ENCODE measurements at regions not wholly inside any gene's neighbourhood (a gene's known extent, or its start where the extent isn't known, plus 50 kb on each side); places are given as distances from the start of the nearest gene placed in this dataset.
A peak's percentile ranks its signal among the peaks of the same experiment; 100 is the strongest.
"Not testable (repeated sequence)": the region's sequence is repeated elsewhere in the genome, so short reads cannot be mapped to it uniquely, and the experiment has no call there.

DNA sequence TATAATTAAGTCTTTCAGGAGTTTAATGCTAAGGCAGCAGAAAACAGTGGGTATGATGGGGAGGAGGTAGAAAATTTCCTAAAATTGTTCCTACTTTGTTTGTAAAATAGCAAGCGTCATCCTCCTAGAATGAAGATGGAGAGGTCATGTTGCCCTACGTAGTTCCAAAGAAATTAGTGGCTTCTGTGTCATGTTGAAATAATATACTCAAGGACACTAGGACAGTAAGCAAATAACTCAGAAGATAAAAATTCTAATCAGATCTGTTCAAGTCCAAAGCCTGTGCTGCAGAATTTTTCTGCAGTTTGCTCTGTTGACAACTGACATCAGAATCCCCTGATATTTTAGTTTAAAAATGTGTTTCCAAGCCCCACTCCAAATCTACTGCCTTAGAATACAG is 486.3 kb downstream of the DIRAS2 start:
- DNase-seq (ENCODE audit: low read depth): no peak

DNA sequence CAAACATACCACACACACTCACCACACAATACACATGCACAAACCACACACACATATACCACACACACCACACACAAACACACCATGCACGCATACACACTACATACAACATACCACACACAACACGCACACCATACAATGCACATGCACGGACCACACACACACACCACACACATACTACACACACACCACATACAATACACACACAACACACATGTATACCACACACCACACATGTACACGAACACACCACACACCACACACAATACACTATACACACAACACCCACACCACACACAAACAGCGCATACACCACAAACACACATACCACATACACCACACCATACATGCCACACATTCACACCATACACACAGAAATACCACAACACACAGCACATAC is 480.3 kb downstream of the DIRAS2 start:
- DNase-seq (ENCODE audit: low read depth): no peak

- no peak for DNase-seq (ENCODE audit: low read depth)
Measured at GRCh38 chr9:90162819-90163218, 479.8 kb downstream of the DIRAS2 start.

DNA sequence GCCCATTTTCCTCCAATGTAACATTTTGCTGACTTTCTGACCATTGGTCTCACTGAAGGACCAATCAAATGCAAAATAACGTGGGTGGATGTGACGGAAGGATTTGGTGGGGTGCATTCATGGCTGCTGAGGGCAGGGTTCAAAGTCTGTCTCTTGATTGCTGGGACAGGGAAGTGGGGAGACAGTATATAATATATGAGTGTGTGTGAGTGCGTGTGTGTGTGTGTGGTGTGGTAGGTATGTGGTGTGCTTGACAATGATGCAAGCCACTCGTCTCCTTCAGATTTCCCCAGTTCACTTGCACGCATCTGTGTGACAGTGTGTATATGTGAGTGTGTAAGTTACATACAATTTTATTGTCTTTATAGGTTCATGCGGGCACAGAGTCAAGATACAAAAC is 477.3 kb downstream of the DIRAS2 start:
- DNase-seq (ENCODE audit: low read depth): no peak

DNA sequence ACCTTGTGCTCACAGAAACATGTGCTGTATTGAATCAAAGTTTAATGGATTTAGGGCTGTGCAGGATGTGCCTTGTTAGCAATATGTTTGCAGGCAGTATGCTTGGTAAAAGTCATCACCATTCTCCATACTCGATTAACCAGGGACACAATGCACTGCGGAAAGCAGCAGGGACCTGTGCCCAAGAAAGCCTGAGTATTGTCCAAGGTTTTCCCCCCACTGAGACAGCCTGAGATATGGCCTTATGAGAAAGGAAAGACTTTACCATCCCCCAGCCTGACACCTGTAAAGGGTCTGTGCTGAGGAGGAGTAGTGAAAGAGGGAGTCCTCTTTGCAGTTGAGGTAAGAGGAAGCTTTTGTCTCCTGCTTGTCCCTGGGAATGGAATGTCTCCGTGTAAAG is 476.2 kb downstream of the DIRAS2 start:
- not testable (repeated sequence) for DNase-seq (ENCODE audit: low read depth)

DNA sequence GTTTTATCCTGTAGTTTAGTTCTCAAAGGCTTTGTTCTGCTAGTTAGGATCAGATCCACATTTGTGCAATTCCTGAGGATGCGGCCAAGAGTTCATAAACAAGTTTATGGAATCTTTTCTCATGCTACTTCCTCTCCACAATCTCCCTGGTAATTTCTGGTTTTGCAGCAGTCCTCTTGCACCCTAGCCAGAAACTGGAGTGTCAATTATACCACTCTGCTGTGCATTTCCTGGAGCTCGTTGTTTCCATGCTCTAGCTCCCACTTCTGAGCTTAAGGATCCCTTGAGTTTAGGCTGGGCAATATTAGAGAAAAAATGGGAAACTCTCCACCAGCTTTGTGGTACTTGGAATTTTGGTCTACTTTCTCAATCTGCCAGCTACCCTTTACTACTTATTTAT is 474.7 kb downstream of the DIRAS2 start:
- no peak for DNase-seq (ENCODE audit: low read depth)

GRCh38 chr9:90169490-90169889 is 473.1 kb downstream of the DIRAS2 start:
- no peak for DNase-seq (ENCODE audit: low read depth)

- not testable (repeated sequence) for DNase-seq (ENCODE audit: low read depth)
Measured at GRCh38 chr9:90173935-90174334, 468.7 kb downstream of the DIRAS2 start.

GRCh38 chr9:90174346-90174745 is 468.3 kb downstream of the DIRAS2 start:
- DNase-seq (ENCODE audit: low read depth): not testable (repeated sequence)

GRCh38 chr9:90175257-90175656 is 467.4 kb downstream of the DIRAS2 start:
- DNase-seq (ENCODE audit: low read depth): no peak

DNA sequence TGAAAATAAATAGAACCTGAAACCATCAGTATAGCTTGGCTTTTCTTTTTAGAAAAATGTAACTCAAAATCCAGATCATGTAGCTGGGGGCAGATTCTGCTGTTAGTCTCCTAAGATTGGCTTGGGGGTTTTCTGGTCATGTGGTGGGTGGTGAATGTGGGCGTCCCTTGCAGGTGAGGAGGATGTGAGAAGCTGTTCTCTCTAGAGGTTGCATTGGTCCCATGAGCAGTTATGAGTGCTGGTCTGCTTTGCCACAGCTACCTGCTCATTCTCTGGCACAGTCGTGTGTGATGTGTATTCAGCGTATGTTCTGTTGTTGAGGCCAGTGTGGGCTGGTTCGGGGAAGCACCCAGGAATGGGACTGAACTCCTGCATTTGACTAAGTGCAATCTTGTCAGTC is 466.8 kb downstream of the DIRAS2 start:
- DNase-seq (ENCODE audit: low read depth): no peak

DNA sequence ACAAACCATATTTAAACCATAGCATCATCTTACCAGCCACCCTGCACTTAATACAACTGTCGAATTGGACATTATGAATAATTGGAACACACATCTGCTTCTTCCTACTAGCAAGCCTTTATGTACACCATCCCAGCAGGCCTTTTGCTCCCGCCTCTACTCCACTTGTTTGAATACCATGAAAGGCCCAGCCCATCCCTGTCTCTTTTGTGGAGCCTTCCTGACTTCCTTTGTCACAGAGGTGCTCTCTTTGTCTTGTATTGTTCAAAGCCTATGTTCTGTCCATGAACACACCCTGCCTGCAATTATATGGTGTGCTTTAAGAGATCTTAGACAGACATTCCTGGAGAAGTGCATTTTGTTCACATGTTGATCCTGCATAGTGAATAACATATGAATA is 465.7 kb downstream of the DIRAS2 start:
- no peak for DNase-seq (ENCODE audit: low read depth)

GRCh38 chr9:90180381-90180780 is 462.2 kb downstream of the DIRAS2 start:
- DNase-seq (ENCODE audit: low read depth): no peak

- no peak for DNase-seq (ENCODE audit: low read depth)
Measured at GRCh38 chr9:90188656-90189055, 454.0 kb downstream of the DIRAS2 start.

- no peak for DNase-seq (ENCODE audit: low read depth)
Measured at GRCh38 chr9:90189306-90189705, 453.3 kb downstream of the DIRAS2 start.

DNA sequence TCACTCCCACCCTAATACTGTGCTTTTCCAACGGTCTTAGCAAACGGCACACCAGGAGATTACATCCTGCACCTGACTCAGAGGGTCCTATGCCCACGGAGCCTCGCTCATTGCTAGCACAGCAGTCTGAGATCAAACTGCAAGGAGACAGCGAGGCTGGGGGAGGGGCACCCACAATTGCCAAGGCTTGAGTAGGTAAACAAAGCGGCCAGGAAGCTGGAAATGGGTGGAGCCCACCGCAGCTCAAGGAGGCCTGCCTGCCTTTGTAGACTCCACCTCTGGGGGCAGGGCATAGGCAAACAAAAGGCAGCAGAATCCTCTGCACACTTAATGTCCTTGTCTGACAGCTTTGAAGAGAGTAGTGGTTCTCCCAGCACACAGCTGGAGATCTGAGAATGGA is 450.2 kb downstream of the DIRAS2 start:
- not testable (repeated sequence) for DNase-seq (ENCODE audit: low read depth)

- no peak for DNase-seq (ENCODE audit: low read depth)
Measured at GRCh38 chr9:90198956-90199355, 443.7 kb downstream of the DIRAS2 start.

DNA sequence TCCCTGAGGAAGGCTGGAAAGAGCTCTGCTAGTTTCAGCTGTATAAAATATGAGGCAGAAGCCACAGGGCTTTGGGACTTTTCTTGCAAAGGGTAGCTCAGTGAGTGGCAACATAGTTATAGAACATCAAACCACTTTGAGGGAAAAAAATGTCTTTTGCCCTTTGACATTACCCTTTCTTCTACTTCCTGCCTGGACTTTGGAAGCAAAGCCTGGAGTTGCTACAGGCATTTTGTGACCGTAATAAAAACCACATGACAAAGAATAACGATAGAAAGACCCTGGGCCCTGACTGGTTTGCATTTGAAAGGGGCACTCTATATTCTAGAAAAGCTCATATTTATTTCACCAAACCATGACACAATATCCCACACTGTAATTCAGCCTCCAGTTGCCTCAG is 440.9 kb downstream of the DIRAS2 start:
- DNase-seq (ENCODE audit: low read depth): no peak

DNA sequence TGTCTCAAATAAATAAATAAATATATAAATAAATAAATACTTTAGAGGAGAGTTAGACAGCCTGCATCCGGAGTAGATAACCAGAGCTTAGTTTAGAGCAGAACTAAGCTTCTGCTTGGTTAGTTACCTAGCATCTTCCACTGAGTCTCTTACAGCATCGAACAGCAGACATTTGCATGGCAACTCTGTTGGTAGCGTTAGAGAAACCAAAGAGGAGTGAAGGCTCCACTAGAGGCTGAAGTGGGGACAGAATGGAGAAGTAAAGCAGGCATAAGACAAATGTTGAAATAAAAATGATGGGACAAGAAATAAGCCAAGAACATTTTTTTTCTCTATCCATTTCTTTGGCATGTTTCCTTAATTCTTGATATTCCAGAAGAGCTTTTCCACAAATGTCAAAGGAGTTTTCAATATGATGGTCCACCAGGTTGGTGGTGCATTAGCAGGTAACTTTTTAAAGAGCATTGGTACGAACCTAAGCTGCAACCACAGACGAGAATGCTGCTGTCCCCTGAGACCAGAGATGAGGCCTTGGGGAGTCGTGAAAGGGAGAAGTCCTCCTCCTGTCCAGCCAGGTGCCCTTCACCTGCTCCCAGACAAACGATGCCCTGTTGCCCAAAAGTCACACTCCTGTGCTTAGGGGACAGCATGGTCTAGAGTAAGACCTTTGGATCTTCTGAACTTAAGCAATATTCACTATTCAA is 438.3 kb downstream of the DIRAS2 start:
- DNase-seq (ENCODE audit: low read depth): no peak

DNA sequence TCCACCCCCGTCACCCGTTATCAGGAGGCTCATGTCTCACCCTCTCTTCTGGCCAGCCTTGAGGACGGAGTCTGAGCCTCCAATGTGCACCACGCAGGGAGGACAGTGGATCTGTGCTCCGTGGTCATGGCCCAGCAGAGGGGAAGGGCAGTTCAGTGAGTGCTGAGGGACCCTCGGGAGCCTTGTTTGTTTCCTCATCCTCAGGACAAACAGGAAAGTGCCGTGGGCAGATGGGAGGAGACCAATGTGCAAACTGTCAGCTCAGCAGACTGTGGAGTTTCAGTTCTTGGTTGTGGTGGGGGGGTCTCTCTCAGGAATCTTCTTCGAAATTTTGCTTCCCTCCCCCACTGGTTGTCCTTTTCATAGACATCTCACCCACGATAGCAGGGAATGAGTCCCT is 429.6 kb downstream of the DIRAS2 start:
- DNase-seq (ENCODE audit: low read depth): not testable (repeated sequence)

DNA sequence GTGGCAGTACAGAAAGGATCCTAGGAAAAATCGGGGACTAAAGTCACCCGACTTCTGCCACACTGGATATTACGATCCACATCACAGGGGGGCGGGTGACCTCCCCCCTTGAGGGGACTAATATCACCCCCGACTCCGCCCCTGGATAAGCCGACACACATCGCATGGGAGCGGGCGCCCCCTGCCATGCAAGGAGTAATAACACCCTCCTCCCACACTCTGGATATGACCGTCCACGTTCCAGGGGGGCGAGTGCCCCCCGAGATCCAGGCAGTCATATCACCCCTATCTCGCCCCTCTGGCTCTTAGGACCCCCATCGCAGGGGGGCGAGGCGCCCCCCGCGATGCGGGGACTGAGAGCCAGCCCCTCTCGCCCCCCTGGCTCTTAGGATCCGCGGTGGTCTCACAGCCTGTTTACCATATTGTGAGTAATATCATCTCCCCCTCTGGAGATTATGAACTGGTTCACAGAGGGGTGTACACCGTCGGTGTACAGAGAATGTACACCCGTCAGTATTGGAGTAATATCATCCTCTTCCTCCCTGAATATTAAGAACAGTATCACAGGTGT is 423.0 kb downstream of the DIRAS2 start:
- no peak for DNase-seq (ENCODE audit: low read depth)

GRCh38 chr9:90221899-90222298 is 420.7 kb downstream of the DIRAS2 start:
- not testable (repeated sequence) for DNase-seq (ENCODE audit: low read depth)

DNA sequence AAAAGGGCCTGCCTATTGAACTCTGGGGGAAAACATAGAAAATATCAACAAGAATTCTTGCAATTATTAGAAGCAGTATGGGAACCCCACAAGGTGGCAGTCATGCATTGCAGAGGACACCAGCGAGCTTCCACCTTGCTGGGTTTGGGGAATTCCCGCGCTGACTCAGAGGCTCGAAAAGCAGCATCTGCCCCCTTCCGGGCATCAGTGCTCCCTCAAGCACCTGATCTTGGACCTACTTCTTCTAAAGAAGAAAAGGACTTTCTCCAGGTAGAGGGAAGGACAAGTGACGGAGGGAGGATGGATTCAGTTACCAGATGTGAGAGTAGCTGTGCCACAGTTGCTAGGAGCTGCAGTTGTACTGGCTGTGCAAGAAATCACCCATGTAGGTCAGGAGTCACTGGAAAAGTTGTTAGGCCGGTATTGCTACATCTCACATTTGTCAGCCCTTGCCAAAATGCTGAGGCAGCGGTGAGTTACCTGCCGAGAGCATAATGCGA is 415.7 kb downstream of the DIRAS2 start:
- peak; percentile 30 for DNase-seq (ENCODE audit: low read depth)

DNA sequence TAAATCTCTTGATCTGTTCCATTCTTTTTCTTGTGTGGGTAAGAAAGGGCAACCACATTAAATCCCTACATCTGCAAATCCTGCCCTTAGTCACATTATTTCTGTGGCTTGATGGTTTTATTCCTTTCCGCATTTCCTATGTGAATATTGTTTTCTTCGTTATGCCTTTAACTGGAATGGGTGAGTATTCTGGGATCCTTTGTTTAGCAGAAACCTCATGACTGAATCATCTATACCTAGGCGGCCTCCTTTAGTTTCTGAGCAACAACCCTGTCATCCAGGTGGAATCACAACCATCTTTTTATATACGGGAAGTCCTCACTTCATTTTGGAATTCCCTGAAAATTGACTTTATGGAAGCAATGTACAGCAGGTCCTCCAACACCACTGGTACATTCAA is 409.5 kb downstream of the DIRAS2 start:
- DNase-seq (ENCODE audit: low read depth): not testable (repeated sequence)

All from EH (cell line).